H1 (cell line): ENCODE measurements at regions not wholly inside any gene's neighbourhood (a gene's known extent, or its start where the extent isn't known, plus 50 kb on each side); places are given as distances from the start of the nearest gene placed in this dataset.

Experiments
- CTCF ChIA-PET: fragments of 300-600 bp; sonication (Branson Sonifier 250); formaldehyde crosslinking; loops from one replicate; lab custom pipeline; 2021; ENCODE audit not compliant: partially characterized antibody; lab: Charles Lee
- POLR2A ChIA-PET: fragments of 300-600 bp; sonication (Branson Sonifier 250); formaldehyde crosslinking; loops from one replicate; lab custom pipeline; 2021; ENCODE audit warnings: inconsistent platforms; ENCODE audit not compliant: partially characterized antibody; lab: Charles Lee
- DNase-seq, 2 experiments: peaks; one replicate each; pipeline versions ENCODE4 v3.0.0 to v3.0.0-alpha.2; 2010 to 2022; ENCODE audit warnings: low spot score in 2 of 2, low read depth in 1 of 2, mixed read lengths in 1 of 2
- FAIRE-seq: peaks from 2 replicates; lab custom pipeline; 2011; peaks lifted over from hg19 to GRCh38; lab: Jason Lieb, UNC
- H2AFZ ChIP-seq: 2 replicates; pipeline ENCODE4 v1.8.1; 2012; ENCODE audit warnings: low read length, inconsistent platforms
- H2AK5ac ChIP-seq: 2 replicates; pipeline ENCODE4 v1.6.1; 2013; ENCODE audit warnings: low read depth, low read length
- H2BK120ac ChIP-seq: replicated peaks from 2 replicates; pipeline ENCODE3; 2013; ENCODE audit warnings: low read depth, low read length, inconsistent platforms
- H2BK12ac ChIP-seq: 2 replicates; pipeline ENCODE4 v1.6.1; 2013; ENCODE audit warnings: low read depth, low read length
- H2BK15ac ChIP-seq: 2 replicates; pipeline ENCODE4 v1.6.1; 2013; ENCODE audit warnings: low read length
- H2BK20ac ChIP-seq: 2 replicates; pipeline ENCODE4 v1.6.1; 2013; ENCODE audit warnings: low read length
- H2BK5ac ChIP-seq: 2 replicates; pipeline ENCODE4 v1.6.1; 2013; ENCODE audit warnings: low read depth, low read length
- H3K14ac ChIP-seq: 2 replicates; pipeline ENCODE4 v1.6.1; 2013; ENCODE audit warnings: inconsistent platforms; ENCODE audit not compliant: insufficient read length
- H3K18ac ChIP-seq: 2 replicates; pipeline ENCODE4 v1.6.1; 2013; ENCODE audit warnings: low read length; ENCODE audit errors: extremely low read depth
- H3K23ac ChIP-seq: 2 replicates; pipeline ENCODE4 v1.6.1; 2013; ENCODE audit warnings: inconsistent platforms; ENCODE audit not compliant: insufficient read length
- H3K23me2 ChIP-seq: 2 replicates; pipeline ENCODE4 v1.6.1; 2013; ENCODE audit warnings: low read depth, low read length
- H3K27ac ChIP-seq: 2 replicates; pipeline ENCODE4 v1.6.1; 2011; ENCODE audit warnings: low read depth, low read length, inconsistent platforms
- H3K27me3 ChIP-seq, 4 experiments: replicated peaks in 1 of 4; 1 replicate in 1 of 4; 2 replicates in 3 of 4; pipeline versions ENCODE4 v1.6.1 to v1.8.1; 2011 to 2013; ENCODE audit warnings: low read length in 3 of 4, mild to moderate bottlenecking in 3 of 4, inconsistent platforms in 2 of 4, mixed read lengths in 2 of 4, moderate library complexity in 1 of 4; ENCODE audit not compliant: control insufficient read depth in 3 of 4, insufficient read depth in 3 of 4; ENCODE audit errors: extremely low read depth in 1 of 4
- H3K36me3 ChIP-seq, 4 experiments: 2 replicates each; pipeline versions ENCODE4 v1.6.1 to v1.8.1; 2011 to 2013; ENCODE audit warnings: mild to moderate bottlenecking in 4 of 4, low read length in 3 of 4, moderate library complexity in 2 of 4, control low read depth in 1 of 4, inconsistent platforms in 1 of 4; ENCODE audit not compliant: insufficient read depth in 4 of 4, control insufficient read depth in 2 of 4
- H3K4ac ChIP-seq: replicated peaks from 2 replicates; pipeline ENCODE3; 2013; ENCODE audit warnings: low read length, low read depth, mixed read lengths, inconsistent platforms; ENCODE audit not compliant: insufficient read length
- H3K4me1 ChIP-seq, 4 experiments: replicated peaks in 1 of 4; 1 replicate in 1 of 4; 2 replicates in 3 of 4; pipeline versions ENCODE4 v1.6.1 to v1.8.1; 2011 to 2013; ENCODE audit warnings: low read length in 3 of 4, inconsistent platforms in 2 of 4, mixed read lengths in 1 of 4; ENCODE audit not compliant: insufficient read depth in 4 of 4, control insufficient read depth in 3 of 4
- H3K4me2 ChIP-seq, 2 experiments: 2 replicates each; pipeline versions ENCODE4 v1.6.1 to v1.8.1; 2011 to 2013; ENCODE audit warnings: low read depth in 2 of 2, low read length in 2 of 2, control low read depth in 1 of 2, inconsistent platforms in 1 of 2, mild to moderate bottlenecking in 1 of 2; ENCODE audit not compliant: insufficient read depth in 1 of 2
- H3K4me3 ChIP-seq, 4 experiments: fragments of 200-600, 300-600 bp in 1 of 4; sonication (generic), shearing (Covaris generic), sonication (Bioruptor Twin) in 1 of 4; 2 replicates each; pipeline versions ENCODE4 v1.5.1 to v1.8.1; 2011 to 2016; ENCODE audit warnings: low read length in 4 of 4, low read depth in 3 of 4, control low read depth in 2 of 4, inconsistent platforms in 2 of 4, mild to moderate bottlenecking in 2 of 4, mixed read lengths in 1 of 4, moderate library complexity in 1 of 4; ENCODE audit not compliant: insufficient read depth in 2 of 4; ENCODE audit errors: extremely low read depth in 1 of 4
- H3K56ac ChIP-seq: replicated peaks from 2 replicates; pipeline ENCODE3; 2013; ENCODE audit warnings: low read depth, mild to moderate bottlenecking, mixed read lengths, low read length, inconsistent platforms; ENCODE audit not compliant: insufficient read length
- H3K79me1 ChIP-seq: 2 replicates; pipeline ENCODE4 v1.6.1; 2013; ENCODE audit warnings: low read depth, low read length, control low read depth
- H3K79me2 ChIP-seq, 2 experiments: 2 replicates each; pipeline versions ENCODE4 v1.6.1 to v1.8.1; 2012 to 2013; ENCODE audit warnings: low read length in 2 of 2, mild to moderate bottlenecking in 2 of 2, inconsistent platforms in 1 of 2; ENCODE audit not compliant: insufficient read depth in 2 of 2, control insufficient read depth in 1 of 2
- H3K9ac ChIP-seq, 4 experiments: replicated peaks in 1 of 4; 1 replicate in 1 of 4; 2 replicates in 3 of 4; pipeline versions ENCODE4 v1.6.1 to v1.8.1; 2011 to 2013; ENCODE audit warnings: low read depth in 3 of 4, low read length in 3 of 4, control low read depth in 2 of 4, mild to moderate bottlenecking in 2 of 4, moderate library complexity in 2 of 4, inconsistent platforms in 1 of 4; ENCODE audit errors: extremely low read depth in 1 of 4
- H3K9me3 ChIP-seq, 2 experiments: 2 replicates each; pipeline versions ENCODE4 v1.6.1 to v1.8.1; 2012 to 2013; ENCODE audit warnings: mild to moderate bottlenecking in 2 of 2, moderate library complexity in 2 of 2, control low read depth in 1 of 2, inconsistent platforms in 1 of 2, low read depth in 1 of 2, low read length in 1 of 2, mixed read lengths in 1 of 2; ENCODE audit not compliant: insufficient read depth in 2 of 2
- H4K20me1 ChIP-seq, 2 experiments: replicated peaks in 1 of 2; 2 replicates each; pipeline versions ENCODE3 to v1.8.1; 2011 to 2013; ENCODE audit warnings: inconsistent platforms in 2 of 2, low read length in 2 of 2, mild to moderate bottlenecking in 1 of 2; ENCODE audit not compliant: insufficient read depth in 2 of 2, control insufficient read depth in 1 of 2
- H4K5ac ChIP-seq: 2 replicates; pipeline ENCODE4 v1.6.1; 2013; ENCODE audit warnings: low read length, low read depth, mixed read lengths, inconsistent platforms; ENCODE audit not compliant: insufficient read length
- H4K8ac ChIP-seq: 2 replicates; pipeline ENCODE4 v1.8.0; 2013; ENCODE audit warnings: mild to moderate bottlenecking, moderate library complexity, low read length, inconsistent platforms; ENCODE audit not compliant: insufficient read depth; ENCODE audit errors: extremely low read depth
- H4K91ac ChIP-seq: replicated peaks from 2 replicates; pipeline ENCODE3; 2013; ENCODE audit warnings: low read length, mixed read lengths, inconsistent platforms; ENCODE audit not compliant: insufficient read length
- CTBP2 ChIP-seq: IDR thresholded peaks from 2 replicates; pipeline ENCODE4 v1.7.0; 2011; ENCODE audit warnings: borderline replicate concordance, mild to moderate bottlenecking, moderate library complexity, mixed read lengths, low read length; ENCODE audit not compliant: insufficient read depth, insufficient read length
- FOSL1 ChIP-seq: IDR thresholded peaks from 2 replicates; pipeline ENCODE4 v1.6.1; 2011; ENCODE audit warnings: mild to moderate bottlenecking, low read depth, low read length, moderate library complexity; ENCODE audit not compliant: insufficient read depth
- HDAC6 ChIP-seq: IDR thresholded peaks from one replicate; pipeline ENCODE4 v1.7.1; 2012; ENCODE audit warnings: low read depth, mild to moderate bottlenecking, inconsistent platforms, low read length, moderate library complexity
- SP2 ChIP-seq: IDR thresholded peaks from 2 replicates; pipeline ENCODE4 v1.6.1; 2012; ENCODE audit warnings: mild to moderate bottlenecking, low read length, inconsistent platforms
- SUZ12 ChIP-seq: fragments of 200-600 bp; sonication (generic); IDR thresholded peaks from 2 replicates; pipeline ENCODE4 v1.6.1; 2012; ENCODE audit warnings: mild to moderate bottlenecking, inconsistent platforms, low read length, moderate library complexity, mixed read lengths
- WGBS, 2 experiments: shearing (Covaris generic) in 1 of 2; methylation state at CpG; one replicate each; pipeline versions ENCODE4 v1.1.6 to v1.1.7; 2013 to 2015; ENCODE audit warnings: low lambda C conversion rate in 2 of 2, mixed read lengths in 2 of 2, inconsistent platforms in 1 of 2, low coverage in 1 of 2, missing lambda C conversion rate in 1 of 2; ENCODE audit not compliant: insufficient replicate concordance in 2 of 2, insufficient coverage in 1 of 2, insufficient read length in 1 of 2; ENCODE audit errors: extremely low coverage in 1 of 2, missing lambda C conversion rate in 1 of 2; 5-methylcytosine and 5-hydroxymethylcytosine counted together

DNA sequence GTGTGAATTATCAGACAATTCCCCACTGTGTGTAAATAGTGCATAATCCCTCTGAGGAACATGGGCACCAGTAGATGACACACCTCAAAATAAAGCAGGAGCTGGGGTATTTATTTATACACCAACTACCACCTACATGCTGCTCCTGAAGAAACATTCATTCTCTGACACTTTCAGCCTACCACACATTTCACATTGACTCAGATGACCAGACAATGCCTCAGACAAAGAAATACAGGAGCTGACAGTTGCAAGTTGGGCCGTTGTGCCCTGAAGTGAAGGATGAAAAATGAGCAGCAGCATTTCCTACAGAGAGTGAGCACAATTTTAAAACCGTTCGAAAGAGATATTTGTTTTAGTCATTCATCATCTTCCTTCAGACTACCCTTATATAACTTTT is 63.2 kb downstream of the RGS2 start:
- Histone ChIP-seq H3K56ac (no peak overlapping the region), H2BK120ac (no peak overlapping the region), H3K18ac (no peak overlapping the region), H3K23ac (no peak overlapping the region), H2BK5ac (no peak overlapping the region), H3K4me3 (no peak overlapping the region), H4K20me1 (no peaks in the 10 kb centered on the region), H3K23me2 (no peaks in the 10 kb centered on the region), H4K91ac (no peak overlapping the region), H2BK20ac (no peak overlapping the region), H2BK12ac (no peak overlapping the region), H3K14ac (no peak overlapping the region), H3K9ac (no peak overlapping the region), H3K27me3 (no peaks in the 10 kb centered on the region), H4K8ac (no peak overlapping the region), H3K79me1 (no peaks in the 10 kb centered on the region), H2AK5ac (no peak overlapping the region), H3K79me2 (no peaks in the 10 kb centered on the region), H3K27ac (no peak overlapping the region), H3K9me3 (no peaks in the 10 kb centered on the region), H3K36me3 (no peaks in the 10 kb centered on the region), H3K4ac (no peak overlapping the region), H2BK15ac (no peak overlapping the region), H3K4me2 (no peak overlapping the region), H2AFZ (no peak overlapping the region), H3K4me1 (peaks cover 0 to 2% (median 0%) of the 10 kb centered on the region in 4 experiments; a peak in 1 of 7 replicates), H4K5ac (no peak overlapping the region)
- DNase-seq: no peak
- WGBS, 2 experiments: 80% methylated on average over 3 of the region's 3 CpGs; no CpG with 5 or more reads in 1 of the 2 experiments
- TF ChIP-seq CTBP2 (no peak), SUZ12 (no peak), SP2 (no peak), FOSL1 (no peak), HDAC6 (no peak)
- ChIA-PET POLR2A (no interaction called here), CTCF (interaction anchor here (1.0 kb wide), 1 partner anchor 410 kb away, joined by 4 read pairs; no protein-coding TSS in a partner anchor)
- no peak for FAIRE-seq
